ENCODE measurements at regions not wholly inside any gene's neighbourhood (a gene's known extent, or its start where the extent isn't known, plus 50 kb on each side); places are given as distances from the start of the nearest gene placed in this dataset.

GRCh38 chr2:8578335-8579244, 103.3 kb upstream of the ID2 start:
- CTCF ChIA-PET: no interaction called here
- DNase-seq (ENCODE audit: extremely low spot score): no peak
- TF ChIP-seq CTCF (IDR thresholded peaks at IDR 0.05; ENCODE audit: control extremely low read depth, extremely low read depth, low read depth, missing control alignments): no peak
- POLR2A ChIA-PET: no interaction called here

GRCh38 chr2:8579485-8580085, 102.3 kb upstream of the ID2 start:
- POLR2A ChIA-PET: no interaction called here
- no peak for TF ChIP-seq CTCF (IDR thresholded peaks at IDR 0.05; ENCODE audit: control extremely low read depth, extremely low read depth, low read depth, missing control alignments)
- CTCF ChIA-PET: no interaction called here

GRCh38 chr2:8580316-8581233, 101.3 kb upstream of the ID2 start:
- no peak for DNase-seq (ENCODE audit: extremely low spot score)
- ChIA-PET CTCF (interaction anchor here (0.7 to 1.2 kb wide), 3 partner anchors 10 to 36 kb away, joined by 3 to 5 read pairs (median 3); no protein-coding TSS in a partner anchor), POLR2A (no interaction called here)
- no peak for TF ChIP-seq CTCF (IDR thresholded peaks at IDR 0.05; ENCODE audit: control extremely low read depth, extremely low read depth, low read depth, missing control alignments)

More at GRCh38 chr2:8579485-8580085, 102.3 kb upstream of the ID2 start:
- DNase-seq (ENCODE audit: extremely low spot score): no peak

GRCh38 chr2:8581234-8581561, 100.7 kb upstream of the ID2 start:
- DNase-seq (ENCODE audit: extremely low spot score): no peak
- ChIA-PET POLR2A (no interaction called here), CTCF (interaction anchor here (0.7 to 1.2 kb wide), 3 partner anchors 10 to 36 kb away, joined by 3 to 5 read pairs (median 3); no protein-coding TSS in a partner anchor)
- no peak for TF ChIP-seq CTCF (IDR thresholded peaks at IDR 0.05; ENCODE audit: control extremely low read depth, extremely low read depth, low read depth, missing control alignments)

- TF ChIP-seq CTCF (IDR thresholded peaks at IDR 0.05; ENCODE audit: control extremely low read depth, extremely low read depth, low read depth, missing control alignments): no peak
- POLR2A ChIA-PET: no interaction called here
- DNase-seq (ENCODE audit: extremely low spot score): no peak
- CTCF ChIA-PET: interaction anchor here (1.2 kb wide), 2 partner anchors 11 to 22 kb away, joined by 3 to 5 read pairs; no protein-coding TSS in a partner anchor
Observed at GRCh38 chr2:8581601-8582041, 100.2 kb upstream of the ID2 start.

GRCh38 chr2:8582191-8582590, 99.7 kb upstream of the ID2 start:
- CTCF ChIA-PET: interaction anchor here (1.0 to 1.2 kb wide), 2 partner anchors 23 to 68 kb away, joined by 3 to 5 read pairs; no protein-coding TSS in a partner anchor

More at GRCh38 chr2:8582191-8582590, 99.7 kb upstream of the ID2 start:
- DNase-seq (ENCODE audit: extremely low spot score): no peak
- TF ChIP-seq CTCF (IDR thresholded peaks at IDR 0.05; ENCODE audit: control extremely low read depth, extremely low read depth, low read depth, missing control alignments): no peak
- POLR2A ChIA-PET: no interaction called here
